B cell (primary cell): ENCODE measurements at regions not wholly inside any gene's neighbourhood (a gene's known extent, or its start where the extent isn't known, plus 50 kb on each side); places are given as distances from the start of the nearest gene placed in this dataset.

ENCODE experiments used
- CTCF ChIP-seq: fragments of 200-600 bp; IDR thresholded peaks from one replicate; pipeline ENCODE4 v1.8.0; 2022; ENCODE audit warnings: antibody characterized with exemption, mild to moderate bottlenecking
- EZH2 ChIP-seq: IDR thresholded peaks from 2 replicates; pipeline ENCODE4 v1.6.1; 2012; ENCODE audit warnings: borderline replicate concordance, low read depth, mild to moderate bottlenecking, moderate library complexity, low read length; ENCODE audit not compliant: insufficient read depth, poor library complexity, severe bottlenecking

- no peak for TF ChIP-seq CTCF
- TF ChIP-seq EZH2: no peak
Measured at GRCh38 chr6:8172530-8172929, 70.2 kb upstream of the EEF1E1 start.
